Limb (tissue), 2 donors: ENCODE measurements at regions not wholly inside any gene's neighbourhood (a gene's known extent, or its start where the extent isn't known, plus 50 kb on each side); places are given as distances from the start of the nearest gene placed in this dataset.

Source experiments
- DNase-seq, 2 donors: peaks; one replicate each; pipeline ENCODE4 v3.0.0-alpha.2; 2016; ENCODE audit errors: extremely low spot score in 2 of 2

- no peak for DNase-seq
These were observed 93.8 kb upstream of the MGMT start for GRCh38 chr10:129373231-129373630.

GRCh38 chr10:129373718-129374117 lies 93.3 kb upstream of the MGMT start:
- DNase-seq, result no peak

GRCh38 chr10:129375171-129375570 lies 91.9 kb upstream of the MGMT start:
- no peak for DNase-seq

- DNase-seq, result no peak
These were observed 91.1 kb upstream of the MGMT start for GRCh38 chr10:129375912-129376311.

- DNase-seq, result no peak
These were observed 86.8 kb upstream of the MGMT start for GRCh38 chr10:129380279-129380678.

GRCh38 chr10:129381741-129382140 lies 85.3 kb upstream of the MGMT start:
- DNase-seq, result peak in 1 of 2 donors; percentile 27

GRCh38 chr10:129382401-129382800 lies 84.6 kb upstream of the MGMT start:
- DNase-seq, result no peak

- no peak for DNase-seq
These were observed 83.4 kb upstream of the MGMT start for GRCh38 chr10:129383651-129384050.

GRCh38 chr10:129385600-129385999 lies 81.4 kb upstream of the MGMT start:
- peak in 1 of 2 donors; percentile 9 for DNase-seq

GRCh38 chr10:129386415-129387257 lies 80.4 kb upstream of the MGMT start:
- DNase-seq, result peak in 1 of 2 donors; percentile 1

GRCh38 chr10:129387258-129387525 lies 79.8 kb upstream of the MGMT start:
- no peak for DNase-seq

GRCh38 chr10:129388435-129388834 lies 78.6 kb upstream of the MGMT start:
- no peak for DNase-seq

- no peak for DNase-seq
These were observed 77.8 kb upstream of the MGMT start for GRCh38 chr10:129389194-129389593.

- no peak for DNase-seq
These were observed 76.9 kb upstream of the MGMT start for GRCh38 chr10:129390147-129390546.

GRCh38 chr10:129390726-129391125 lies 76.3 kb upstream of the MGMT start:
- DNase-seq, result no peak

GRCh38 chr10:129391464-129391863 lies 75.6 kb upstream of the MGMT start:
- DNase-seq, result no peak

- peak in 1 of 2 donors; percentile 12 for DNase-seq
These were observed 74.2 kb upstream of the MGMT start for GRCh38 chr10:129392855-129393254.

GRCh38 chr10:129393812-129394211 lies 73.2 kb upstream of the MGMT start:
- peak in 1 of 2 donors; percentile 7 for DNase-seq

- DNase-seq, result peak in 1 of 2 donors; percentile 32
These were observed 72.3 kb upstream of the MGMT start for GRCh38 chr10:129394518-129395328.

- DNase-seq, result peak in 1 of 2 donors; percentile 23
These were observed 70.9 kb upstream of the MGMT start for GRCh38 chr10:129396021-129396722.

GRCh38 chr10:129397198-129397974 lies 69.7 kb upstream of the MGMT start:
- peak in 1 of 2 donors; percentile 14 for DNase-seq
